ENCODE measurements at regions not wholly inside any gene's neighbourhood (a gene's known extent, or its start where the extent isn't known, plus 50 kb on each side); places are given as distances from the start of the nearest gene placed in this dataset.

GRCh38 chr9:108606401-108606800 is 249.4 kb downstream of the ACTL7B start:
- no peak overlapping the region for H3K27ac Mint-ChIP-seq
- H3K4me1 Mint-ChIP-seq: no peaks in the 10 kb centered on the region
- H3K9me3 Mint-ChIP-seq: no peaks in the 10 kb centered on the region
- H3K4me3 Mint-ChIP-seq: no peak overlapping the region
- ChIA-PET CTCF (no interaction called here), POLR2A (no interaction called here)
- DNase-seq: no peak
- no peaks in the 10 kb centered on the region for H3K27me3 Mint-ChIP-seq
- H3K36me3 Mint-ChIP-seq (ENCODE audit: low read depth): no peaks in the 10 kb centered on the region

- Mint-ChIP-seq H3K4me3 (no peak overlapping the region), H3K27me3 (no peaks in the 10 kb centered on the region), H3K27ac (no peak overlapping the region), H3K9me3 (no peaks in the 10 kb centered on the region), H3K36me3 (ENCODE audit: low read depth) (no peaks in the 10 kb centered on the region), H3K4me1 (no peaks in the 10 kb centered on the region)
- no peak for DNase-seq
- ChIA-PET CTCF (no interaction called here), POLR2A (no interaction called here)
Measured at GRCh38 chr9:108603141-108603540, 252.6 kb downstream of the ACTL7B start.

DNA sequence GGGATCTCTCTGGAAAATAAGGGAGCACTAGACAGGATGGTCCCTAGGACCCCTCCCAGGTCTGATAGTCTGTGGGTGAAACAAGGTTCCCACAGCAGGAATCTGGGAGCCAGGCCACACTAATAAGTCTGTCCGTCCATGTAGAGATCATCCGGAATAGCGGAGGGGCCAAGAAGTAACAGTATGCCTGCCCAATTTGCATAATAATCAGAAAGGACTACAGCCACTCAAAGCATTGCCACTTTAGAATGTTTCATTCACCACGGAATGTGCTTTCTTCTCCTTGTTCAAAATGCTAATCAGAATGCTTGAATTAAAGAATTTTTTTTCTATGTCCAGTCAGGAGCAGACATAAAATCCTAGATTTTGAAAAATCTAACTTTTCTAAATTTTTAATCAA is 254.9 kb downstream of the ACTL7B start:
- Mint-ChIP-seq H3K4me3 (no peak overlapping the region), H3K27ac (no peak overlapping the region), H3K9me3 (no peaks in the 10 kb centered on the region), H3K27me3 (no peaks in the 10 kb centered on the region), H3K36me3 (ENCODE audit: low read depth) (no peaks in the 10 kb centered on the region), H3K4me1 (no peaks in the 10 kb centered on the region)
- ChIA-PET POLR2A (no interaction called here), CTCF (no interaction called here)
- DNase-seq: no peak

- Mint-ChIP-seq H3K27ac (no peak overlapping the region), H3K27me3 (no peaks in the 10 kb centered on the region), H3K9me3 (no peaks in the 10 kb centered on the region), H3K4me3 (no peak overlapping the region), H3K36me3 (ENCODE audit: low read depth) (no peaks in the 10 kb centered on the region), H3K4me1 (no peaks in the 10 kb centered on the region)
- no peak for DNase-seq
- ChIA-PET CTCF (no interaction called here), POLR2A (no interaction called here)
Measured at GRCh38 chr9:108599571-108599970, 256.2 kb downstream of the ACTL7B start.

- ChIA-PET POLR2A (no interaction called here), CTCF (no interaction called here)
- no peak for DNase-seq
- Mint-ChIP-seq H3K27ac (no peak overlapping the region), H3K27me3 (no peaks in the 10 kb centered on the region), H3K4me3 (no peak overlapping the region), H3K4me1 (no peaks in the 10 kb centered on the region), H3K36me3 (ENCODE audit: low read depth) (no peaks in the 10 kb centered on the region), H3K9me3 (no peaks in the 10 kb centered on the region)
Measured at GRCh38 chr9:108591121-108591520, 264.7 kb downstream of the ACTL7B start.

GRCh38 chr9:108588246-108588645 is 267.5 kb downstream of the ACTL7B start:
- H3K36me3 Mint-ChIP-seq (ENCODE audit: low read depth): no peaks in the 10 kb centered on the region

GRCh38 chr9:108586471-108587139 is 269.2 kb downstream of the ACTL7B start:
- H3K36me3 Mint-ChIP-seq (ENCODE audit: low read depth): no peaks in the 10 kb centered on the region

More at GRCh38 chr9:108588246-108588645, 267.5 kb downstream of the ACTL7B start:
- H3K9me3 Mint-ChIP-seq: no peaks in the 10 kb centered on the region
- H3K27ac Mint-ChIP-seq: no peak overlapping the region
- ChIA-PET CTCF (no interaction called here), POLR2A (no interaction called here)
- peaks cover 2% of the 10 kb centered on the region for H3K27me3 Mint-ChIP-seq
- no peak overlapping the region for H3K4me3 Mint-ChIP-seq
- no peaks in the 10 kb centered on the region for H3K4me1 Mint-ChIP-seq
- DNase-seq: no peak

GRCh38 chr9:108584860-108585259 is 270.9 kb downstream of the ACTL7B start:
- Mint-ChIP-seq H3K4me3 (no peak overlapping the region), H3K36me3 (ENCODE audit: low read depth) (no peaks in the 10 kb centered on the region), H3K9me3 (no peaks in the 10 kb centered on the region), H3K4me1 (no peaks in the 10 kb centered on the region), H3K27me3 (peaks cover 2% of the 10 kb centered on the region), H3K27ac (no peak overlapping the region)
- CTCF ChIA-PET: no interaction called here
- POLR2A ChIA-PET: no interaction called here
- DNase-seq: no peak

More at GRCh38 chr9:108586471-108587139, 269.2 kb downstream of the ACTL7B start:
- no peak for DNase-seq
- H3K27me3 Mint-ChIP-seq: peaks cover 2% of the 10 kb centered on the region
- CTCF ChIA-PET: no interaction called here
- no peaks in the 10 kb centered on the region for H3K4me1 Mint-ChIP-seq
- no peaks in the 10 kb centered on the region for H3K9me3 Mint-ChIP-seq
- H3K27ac Mint-ChIP-seq: no peak overlapping the region
- POLR2A ChIA-PET: no interaction called here
- no peak overlapping the region for H3K4me3 Mint-ChIP-seq

DNA sequence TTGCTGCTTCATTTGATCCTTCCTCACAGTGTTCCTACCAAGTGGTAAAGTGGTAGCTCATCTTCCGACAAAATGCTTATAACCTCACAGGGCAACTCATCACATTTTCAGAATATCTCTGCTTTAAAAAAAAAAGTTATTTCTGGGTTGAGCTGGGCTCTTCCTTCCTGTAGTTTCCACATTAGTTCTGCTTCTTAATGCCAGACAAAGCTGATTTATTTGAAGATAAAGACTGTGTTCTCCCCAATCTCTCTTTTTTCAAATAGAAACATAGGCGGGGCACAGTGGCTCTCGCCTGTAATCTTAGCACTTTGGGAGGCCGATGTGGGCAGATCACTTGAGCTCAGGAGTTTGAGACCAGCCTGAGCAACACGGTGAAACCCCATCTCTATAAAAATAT is 273.1 kb downstream of the ACTL7B start:
- DNase-seq: no peak
- Mint-ChIP-seq H3K9me3 (no peaks in the 10 kb centered on the region), H3K4me1 (no peaks in the 10 kb centered on the region), H3K27ac (no peak overlapping the region), H3K4me3 (no peak overlapping the region), H3K36me3 (ENCODE audit: low read depth) (no peaks in the 10 kb centered on the region), H3K27me3 (peaks cover 2% of the 10 kb centered on the region)
- CTCF ChIA-PET: no interaction called here
- POLR2A ChIA-PET: no interaction called here

- Mint-ChIP-seq H3K27me3 (peaks cover 2% of the 10 kb centered on the region), H3K9me3 (no peaks in the 10 kb centered on the region), H3K27ac (no peak overlapping the region), H3K36me3 (ENCODE audit: low read depth) (no peaks in the 10 kb centered on the region), H3K4me1 (no peaks in the 10 kb centered on the region), H3K4me3 (no peak overlapping the region)
- ChIA-PET CTCF (no interaction called here), POLR2A (no interaction called here)
- no peak for DNase-seq
Measured at GRCh38 chr9:108579757-108580439, 275.9 kb downstream of the ACTL7B start.

GRCh38 chr9:108575276-108575675 is 280.5 kb downstream of the ACTL7B start:
- CTCF ChIA-PET: no interaction called here

GRCh38 chr9:108569624-108570023 is 286.2 kb downstream of the ACTL7B start:
- no peak overlapping the region for H3K4me3 Mint-ChIP-seq
- no peak overlapping the region for H3K27ac Mint-ChIP-seq
- CTCF ChIA-PET: no interaction called here
- no peaks in the 10 kb centered on the region for H3K27me3 Mint-ChIP-seq
- H3K36me3 Mint-ChIP-seq (ENCODE audit: low read depth): no peaks in the 10 kb centered on the region
- DNase-seq: no peak
- POLR2A ChIA-PET: no interaction called here
- H3K9me3 Mint-ChIP-seq: no peaks in the 10 kb centered on the region
- no peaks in the 10 kb centered on the region for H3K4me1 Mint-ChIP-seq

More at GRCh38 chr9:108575276-108575675, 280.5 kb downstream of the ACTL7B start:
- no peak overlapping the region for H3K27ac Mint-ChIP-seq
- POLR2A ChIA-PET: no interaction called here
- H3K27me3 Mint-ChIP-seq: no peaks in the 10 kb centered on the region
- no peak overlapping the region for H3K4me3 Mint-ChIP-seq
- no peak for DNase-seq
- no peaks in the 10 kb centered on the region for H3K9me3 Mint-ChIP-seq
- no peaks in the 10 kb centered on the region for H3K4me1 Mint-ChIP-seq
- no peaks in the 10 kb centered on the region for H3K36me3 Mint-ChIP-seq (ENCODE audit: low read depth)

DNA sequence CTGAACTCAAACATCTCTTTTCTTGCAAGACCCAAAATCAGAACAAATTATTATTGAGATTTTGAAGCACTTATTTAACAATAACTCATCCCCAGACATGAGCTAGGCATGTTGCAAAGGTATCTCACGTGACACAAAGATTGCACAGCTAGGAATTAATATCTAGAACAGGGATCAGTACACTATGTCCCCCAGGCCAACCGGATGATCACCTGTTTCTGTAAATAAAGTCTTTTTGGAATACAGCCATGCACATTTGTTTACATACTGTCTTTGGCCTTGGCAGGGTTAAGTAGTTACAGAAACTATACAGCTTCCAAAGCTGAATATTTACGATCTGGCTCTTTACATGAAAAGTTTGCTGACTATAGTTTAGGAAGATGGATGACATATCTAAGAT is 287.7 kb downstream of the ACTL7B start:
- Mint-ChIP-seq H3K4me3 (no peak overlapping the region), H3K36me3 (ENCODE audit: low read depth) (no peaks in the 10 kb centered on the region), H3K27me3 (no peaks in the 10 kb centered on the region), H3K9me3 (no peaks in the 10 kb centered on the region), H3K4me1 (no peaks in the 10 kb centered on the region), H3K27ac (no peak overlapping the region)
- POLR2A ChIA-PET: no interaction called here
- CTCF ChIA-PET: no interaction called here
- no peak for DNase-seq

DNA sequence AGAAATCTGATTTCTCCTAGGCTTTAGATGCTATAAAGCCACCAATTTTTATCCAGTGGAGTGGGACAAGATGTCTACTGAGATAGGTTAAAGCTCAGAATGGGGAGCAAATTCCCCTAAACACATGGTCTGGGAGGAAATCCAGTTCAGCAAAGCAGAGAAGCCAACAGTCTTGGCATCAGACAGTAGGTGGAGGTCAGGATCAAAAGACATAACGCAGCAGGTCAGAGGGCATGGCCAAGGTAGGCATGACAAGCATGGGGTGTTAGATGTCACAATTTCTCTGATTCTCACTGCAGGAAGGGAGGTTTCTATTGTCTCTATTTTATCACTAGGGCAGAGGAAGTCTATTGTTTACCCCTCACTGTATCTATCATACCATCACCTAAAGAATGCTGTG is 288.2 kb downstream of the ACTL7B start:
- CTCF ChIA-PET: no interaction called here
- H3K27ac Mint-ChIP-seq: no peak overlapping the region

More for the DNA sequence above, 288.2 kb downstream of the ACTL7B start:
- no peaks in the 10 kb centered on the region for H3K4me1 Mint-ChIP-seq
- no peaks in the 10 kb centered on the region for H3K9me3 Mint-ChIP-seq
- H3K27me3 Mint-ChIP-seq: no peaks in the 10 kb centered on the region
- H3K36me3 Mint-ChIP-seq (ENCODE audit: low read depth): no peaks in the 10 kb centered on the region
- no peak overlapping the region for H3K4me3 Mint-ChIP-seq
- DNase-seq: no peak
- POLR2A ChIA-PET: no interaction called here
